ENCODE measurements at regions not wholly inside any gene's neighbourhood (a gene's known extent, or its start where the extent isn't known, plus 50 kb on each side); places are given as distances from the start of the nearest gene placed in this dataset.
"Not testable (repeated sequence)": the region's sequence is repeated elsewhere in the genome, so short reads cannot be mapped to it uniquely, and the experiment has no call there.

DNA sequence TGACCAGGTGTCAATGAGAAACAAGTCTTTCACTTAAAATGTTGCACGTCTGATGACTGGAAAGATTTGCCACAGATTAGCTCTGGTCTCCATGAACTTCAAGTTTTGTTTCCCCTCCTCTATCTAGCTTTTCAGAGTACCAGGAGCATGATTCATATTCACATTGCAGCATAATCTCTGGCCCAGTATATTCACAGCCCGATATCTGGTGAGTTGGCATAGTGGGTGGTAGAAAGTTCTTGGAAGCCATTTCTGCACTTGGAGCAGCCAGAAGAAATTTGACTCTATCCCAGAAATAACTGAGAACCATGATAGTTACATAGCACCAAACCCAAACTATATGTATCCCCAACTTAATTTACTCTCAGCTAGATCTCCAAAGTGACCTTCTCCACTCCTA, 503.9 kb downstream of the PID1 start:
- H3K27ac ChIP-seq: no peak overlapping the region
- TF ChIP-seq, protein P1, sequence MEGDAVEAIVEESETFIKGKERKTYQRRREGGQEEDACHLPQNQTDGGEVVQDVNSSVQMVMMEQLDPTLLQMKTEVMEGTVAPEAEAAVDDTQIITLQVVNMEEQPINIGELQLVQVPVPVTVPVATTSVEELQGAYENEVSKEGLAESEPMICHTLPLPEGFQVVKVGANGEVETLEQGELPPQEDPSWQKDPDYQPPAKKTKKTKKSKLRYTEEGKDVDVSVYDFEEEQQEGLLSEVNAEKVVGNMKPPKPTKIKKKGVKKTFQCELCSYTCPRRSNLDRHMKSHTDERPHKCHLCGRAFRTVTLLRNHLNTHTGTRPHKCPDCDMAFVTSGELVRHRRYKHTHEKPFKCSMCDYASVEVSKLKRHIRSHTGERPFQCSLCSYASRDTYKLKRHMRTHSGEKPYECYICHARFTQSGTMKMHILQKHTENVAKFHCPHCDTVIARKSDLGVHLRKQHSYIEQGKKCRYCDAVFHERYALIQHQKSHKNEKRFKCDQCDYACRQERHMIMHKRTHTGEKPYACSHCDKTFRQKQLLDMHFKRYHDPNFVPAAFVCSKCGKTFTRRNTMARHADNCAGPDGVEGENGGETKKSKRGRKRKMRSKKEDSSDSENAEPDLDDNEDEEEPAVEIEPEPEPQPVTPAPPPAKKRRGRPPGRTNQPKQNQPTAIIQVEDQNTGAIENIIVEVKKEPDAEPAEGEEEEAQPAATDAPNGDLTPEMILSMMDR (conservative IDR thresholded peaks at IDR 0.05): no peak
- no peak for TF ChIP-seq ZFX (IDR thresholded peaks at IDR 0.05)

DNA sequence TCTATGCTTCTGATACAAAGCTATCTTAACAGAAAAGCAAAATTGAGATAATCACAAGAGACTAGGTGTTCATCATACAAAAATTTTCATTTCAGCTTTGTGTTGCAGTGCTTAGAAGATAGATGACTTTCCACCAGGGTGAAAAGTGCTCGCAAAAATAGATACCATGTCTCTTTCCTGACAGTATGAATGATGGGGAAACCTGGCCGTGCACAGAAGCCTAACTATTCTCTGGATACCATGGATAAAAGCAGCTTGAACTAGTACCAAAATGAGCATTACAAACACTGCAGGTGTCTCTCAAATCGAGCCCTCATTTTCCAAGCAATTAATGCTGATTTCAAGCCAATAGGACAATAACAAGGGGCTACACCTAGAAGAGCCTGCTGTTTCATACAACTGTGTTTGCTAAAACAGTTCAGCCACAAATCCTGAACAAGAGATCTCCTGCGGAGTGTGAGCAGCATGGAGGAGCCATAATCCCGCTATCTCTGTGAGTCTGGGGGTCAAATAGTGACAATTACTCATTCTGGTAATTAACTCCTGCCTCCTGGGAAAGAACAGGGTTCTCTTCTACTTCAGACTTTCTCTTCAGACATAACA, 507.6 kb downstream of the PID1 start:
- TF ChIP-seq, protein P1 (conservative IDR thresholded peaks at IDR 0.05): no peak
- no peak for TF ChIP-seq ZFX (IDR thresholded peaks at IDR 0.05)
- no peak overlapping the region for H3K27ac ChIP-seq

DNA sequence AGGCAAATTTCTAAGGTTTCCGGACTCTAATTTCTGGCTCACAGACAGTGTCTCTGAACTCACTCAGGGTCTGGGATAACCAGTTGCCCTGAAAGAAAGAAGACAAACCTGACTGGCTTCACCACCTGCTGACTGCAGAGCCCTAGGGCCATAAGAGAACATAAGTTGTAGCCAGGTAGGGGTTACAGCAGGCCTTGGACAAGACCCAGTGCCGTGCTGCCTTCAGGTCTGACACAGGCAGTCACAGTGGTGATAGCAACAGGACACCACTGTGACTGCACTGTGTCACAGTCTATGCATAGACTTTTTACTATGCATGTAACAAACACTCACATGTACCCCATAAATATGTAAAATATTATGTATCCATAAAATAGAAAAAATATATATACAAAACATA, 508.5 kb downstream of the PID1 start:
- no peak overlapping the region for H3K27ac ChIP-seq
- no peak for TF ChIP-seq ZFX (IDR thresholded peaks at IDR 0.05)
- TF ChIP-seq, protein P1 (conservative IDR thresholded peaks at IDR 0.05): no peak

DNA sequence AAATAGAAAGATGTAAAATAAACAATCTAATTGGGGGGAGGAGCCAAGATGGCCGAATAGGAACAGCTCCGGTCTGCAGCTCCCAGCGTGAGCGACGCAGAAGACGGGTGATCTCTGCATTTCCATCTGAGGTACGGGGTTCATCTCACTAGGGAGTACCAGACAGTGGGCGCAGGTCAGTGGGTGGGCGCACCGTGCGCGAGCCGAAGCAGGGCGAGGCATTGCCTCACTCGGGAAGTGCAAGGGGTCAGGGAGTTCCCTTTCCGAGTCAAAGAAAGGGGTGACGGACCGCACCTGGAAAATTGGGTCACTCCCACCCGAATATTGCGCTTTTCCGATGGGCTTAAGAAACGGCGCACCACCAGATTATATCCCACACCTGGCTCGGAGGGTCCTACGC, 515.4 kb downstream of the PID1 start:
- not testable (repeated sequence) for H3K27ac ChIP-seq

DNA sequence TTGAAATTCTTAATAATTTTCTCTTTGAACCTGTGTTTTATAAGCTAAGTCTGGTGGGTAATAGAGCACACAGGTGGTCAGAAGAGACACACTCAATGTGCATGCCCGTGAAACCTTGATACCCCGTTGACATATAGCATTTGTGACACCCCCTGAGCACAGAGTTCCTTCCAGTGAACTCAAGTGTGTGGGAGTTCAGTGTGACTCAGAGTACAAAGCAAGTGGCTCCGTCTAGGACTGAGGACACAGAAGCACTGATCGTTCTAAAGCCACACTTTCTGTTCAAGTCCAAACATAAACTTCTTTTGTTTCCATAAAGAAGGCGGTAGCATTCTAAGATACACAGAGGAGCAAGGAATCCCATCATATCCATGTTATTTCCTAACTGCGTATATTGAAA, 523.6 kb downstream of the PID1 start:
- H3K27ac ChIP-seq: no peak overlapping the region
- TF ChIP-seq, protein P1 (conservative IDR thresholded peaks at IDR 0.05): no peak
- no peak for TF ChIP-seq ZFX (IDR thresholded peaks at IDR 0.05)

DNA sequence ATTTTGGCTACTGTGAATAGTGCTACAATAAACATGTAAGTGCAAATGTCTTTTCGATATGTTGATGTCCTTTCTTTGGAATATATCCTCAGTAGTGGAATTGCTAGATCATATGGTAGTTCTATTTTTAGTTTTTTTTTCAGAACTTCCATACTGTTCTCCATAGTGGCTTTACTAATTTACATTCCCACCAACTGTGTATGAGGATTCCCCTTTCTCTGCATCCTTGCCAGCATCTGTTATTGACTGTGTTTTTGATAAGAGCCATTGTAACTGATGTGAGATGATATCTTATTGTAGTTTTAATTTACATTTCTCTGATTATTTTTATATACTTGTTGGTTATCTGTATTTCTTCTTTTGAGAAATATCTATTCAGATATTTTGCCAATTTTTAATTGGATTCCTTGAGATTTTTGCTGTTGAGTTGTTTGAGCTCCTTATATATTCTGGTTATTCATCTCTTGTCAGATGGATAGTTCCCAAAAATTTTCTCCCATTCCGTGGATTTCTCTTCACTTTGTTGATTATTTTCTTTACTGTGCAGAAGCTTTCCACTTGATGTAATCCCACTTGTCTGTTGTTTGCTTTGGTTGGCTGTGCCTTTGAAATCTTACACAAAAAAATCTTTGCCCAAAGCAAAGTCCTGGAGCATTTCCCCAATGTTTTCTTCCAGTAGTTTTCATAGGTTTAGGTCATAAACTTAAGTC, 532.3 kb downstream of the PID1 start:
- no peak overlapping the region for H3K27ac ChIP-seq
- TF ChIP-seq, protein P1 (conservative IDR thresholded peaks at IDR 0.05): no peak
- TF ChIP-seq ZFX (IDR thresholded peaks at IDR 0.05): no peak

DNA sequence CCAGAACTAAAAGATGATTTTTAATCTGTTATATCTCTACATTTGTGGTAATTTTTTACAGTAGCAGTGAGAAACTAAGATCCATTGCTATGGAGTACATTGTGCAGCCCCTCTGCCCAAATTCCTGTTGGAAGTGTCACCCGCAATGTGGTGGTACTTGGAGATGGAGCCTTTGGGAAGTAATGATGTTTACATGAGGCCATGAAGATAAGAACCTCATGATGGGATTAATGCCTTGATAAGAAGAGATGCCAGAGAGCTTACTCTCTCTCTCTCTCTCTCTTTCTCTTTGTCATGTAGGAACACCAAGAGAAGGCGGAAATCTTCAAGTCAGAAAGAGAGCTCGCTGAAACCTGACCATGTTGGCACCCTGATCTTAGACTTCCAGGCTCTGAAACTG, 535.4 kb downstream of the PID1 start:
- no peak for TF ChIP-seq ZFX (IDR thresholded peaks at IDR 0.05)
- TF ChIP-seq, protein P1 (conservative IDR thresholded peaks at IDR 0.05): no peak
- no peak overlapping the region for H3K27ac ChIP-seq

DNA sequence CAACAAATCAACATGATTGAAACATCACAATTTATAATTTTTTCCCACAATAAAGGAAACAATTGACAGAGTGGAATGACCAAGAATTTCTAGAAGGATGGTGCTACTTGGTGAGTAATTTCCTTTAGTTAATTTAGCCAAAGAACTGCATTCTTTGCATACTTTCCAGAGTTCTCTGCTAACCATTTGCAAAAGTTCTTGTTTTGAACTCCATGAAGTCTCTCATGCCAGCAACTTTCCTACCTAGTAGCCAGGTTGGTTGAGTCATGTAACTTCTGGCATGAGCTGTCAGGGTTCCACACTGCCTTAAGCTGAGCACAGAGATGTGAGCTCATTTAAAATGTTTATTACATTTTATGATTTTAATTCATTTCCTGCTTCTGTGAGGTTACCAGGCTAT, 539.6 kb downstream of the PID1 start:
- TF ChIP-seq, protein P1 (conservative IDR thresholded peaks at IDR 0.05): no peak
- no peak for TF ChIP-seq ZFX (IDR thresholded peaks at IDR 0.05)

More for the DNA sequence above, 539.6 kb downstream of the PID1 start:
- H3K27ac ChIP-seq: no peak overlapping the region

Data from C4-2B (cell line).